Spleen (tissue), 11 donors: ENCODE measurements at regions not wholly inside any gene's neighbourhood (a gene's known extent, or its start where the extent isn't known, plus 50 kb on each side); places are given as distances from the start of the nearest gene placed in this dataset.

Experiments used
- DNase-seq: peaks from one replicate; pipeline ENCODE4 v3.0.0-alpha.2; 2020
- H3K27ac ChIP-seq, 8 donors: fragments of 200-600 bp; sonication (generic) in 7 of 8; 1 replicate in 4 of 8; 2 replicates in 4 of 8; pipeline versions ENCODE4 v1.5.0 to v1.8.0; 2016 to 2021; ENCODE audit warnings: inconsistent platforms in 4 of 8, mild to moderate bottlenecking in 4 of 8, moderate library complexity in 1 of 8
- H3K27me3 ChIP-seq, 7 donors: fragments of 200-600 bp; sonication (generic) in 6 of 7; replicated peaks in 1 of 7; 1 replicate in 4 of 7; 2 replicates in 3 of 7; pipeline versions ENCODE4 v1.5.0 to v1.8.0; 2016 to 2021; ENCODE audit warnings: inconsistent platforms in 3 of 7, mild to moderate bottlenecking in 1 of 7
- H3K36me3 ChIP-seq, 6 donors: fragments of 200-600 bp; sonication (generic) in 5 of 6; 1 replicate in 4 of 6; 2 replicates in 2 of 6; pipeline versions ENCODE4 v1.5.0 to v1.8.0; 2016 to 2021; ENCODE audit warnings: inconsistent platforms in 2 of 6
- H3K4me1 ChIP-seq, 6 donors: fragments of 200-600 bp; sonication (generic) in 5 of 6; 1 replicate in 3 of 6; 2 replicates in 3 of 6; pipeline versions ENCODE4 v1.5.0 to v1.8.0; 2016 to 2021; ENCODE audit warnings: inconsistent platforms in 3 of 6
- H3K4me3 ChIP-seq, 8 donors: fragments of 200-600 bp; sonication (generic) in 7 of 8; 1 replicate in 4 of 8; 2 replicates in 4 of 8; pipeline versions ENCODE4 v1.5.0 to v1.8.0; 2016 to 2021; ENCODE audit warnings: inconsistent platforms in 4 of 8, mild to moderate bottlenecking in 4 of 8, moderate library complexity in 2 of 8
- H3K9me3 ChIP-seq, 8 donors: fragments of 200-600 bp; sonication (generic) in 7 of 8; 1 replicate in 4 of 8; 2 replicates in 4 of 8; pipeline versions ENCODE4 v1.5.0 to v1.8.0; 2016 to 2021; ENCODE audit warnings: inconsistent platforms in 4 of 8
- CTCF ChIP-seq, 11 experiments: fragments of 200-600 bp in 7 of 11; fragments of 450-650 bp in 4 of 11; sonication (generic) in 4 of 11; IDR thresholded peaks in 8 of 11; conservative IDR thresholded peaks in 3 of 11; 1 replicate in 7 of 11; 2 replicates in 4 of 11; pipeline versions ENCODE4 v1.4.0 to v1.8.0; 2016 to 2021; ENCODE audit warnings: antibody characterized with exemption in 11 of 11, inconsistent platforms in 4 of 11, mild to moderate bottlenecking in 1 of 11
- POLR2A ChIP-seq, 3 donors: fragments of 450-650 bp; IDR thresholded peaks; one replicate each; pipeline ENCODE4 v1.5.1; 2017; ENCODE audit warnings: antibody characterized with exemption in 3 of 3, mild to moderate bottlenecking in 1 of 3
- POLR2AphosphoS5 ChIP-seq, 3 donors: sonication (generic); formaldehyde crosslinking; IDR thresholded peaks; one replicate each; pipeline ENCODE4 v1.5.1; 2017; ENCODE audit warnings: antibody characterized with exemption in 3 of 3
- WGBS, 5 donors: extraction: QIAGEN DNeasy Blood & Tissue Kit in 3 of 5; methylation state at CpG; one replicate each; pipeline versions ENCODE4 v1.1.5 to v1.1.7; 2013 to 2018; 5-methylcytosine and 5-hydroxymethylcytosine counted together
- intact Hi-C: fragments of 100-400 bp; cut with DNase I; formaldehyde crosslinking; loops from one replicate; pipeline ENCODE4 v1.15.0; 2023; ENCODE audit warnings: low total_unique reads
- donor health status: healthy with polysubstance abuse.
- donor health status: DM: no; HTN: no; CAD: no; lungs with moderate emphysema.
- donor health status: DM: no; HTN: no; CAD: no.
- donor health status: Bipolar disorder and iron deficiency.
- donor health status: healthy.
- donor health status: DM: no; HTN: no; CAD: no.
- donor health status: DM: yes; HTN: yes; CAD: no.

- TF ChIP-seq CTCF (IDR thresholded peaks at IDR 0.05 in 8 of 11, conservative IDR thresholded peaks at IDR 0.05 in 3 of 11) (no peak), POLR2A (IDR thresholded peaks at IDR 0.05) (no peak), POLR2AphosphoS5 (IDR thresholded peaks at IDR 0.05) (no peak)
- 87 to 95% (median 91%) methylated on average over 4 of the region's 4 CpGs for WGBS, 5 donors
- Histone ChIP-seq H3K4me1 (no peaks in the 10 kb centered on the region), H3K9me3 (no peaks in the 10 kb centered on the region), H3K36me3 (no peaks in the 10 kb centered on the region), H3K27me3 (no peaks in the 10 kb centered on the region), H3K4me3 (no peak overlapping the region), H3K27ac (no peak overlapping the region)
- no peak for DNase-seq
- intact Hi-C loops: no loop called here
These were observed 173.1 kb upstream of the NYAP2 start for GRCh38 chr2:225226441-225226840.

DNA sequence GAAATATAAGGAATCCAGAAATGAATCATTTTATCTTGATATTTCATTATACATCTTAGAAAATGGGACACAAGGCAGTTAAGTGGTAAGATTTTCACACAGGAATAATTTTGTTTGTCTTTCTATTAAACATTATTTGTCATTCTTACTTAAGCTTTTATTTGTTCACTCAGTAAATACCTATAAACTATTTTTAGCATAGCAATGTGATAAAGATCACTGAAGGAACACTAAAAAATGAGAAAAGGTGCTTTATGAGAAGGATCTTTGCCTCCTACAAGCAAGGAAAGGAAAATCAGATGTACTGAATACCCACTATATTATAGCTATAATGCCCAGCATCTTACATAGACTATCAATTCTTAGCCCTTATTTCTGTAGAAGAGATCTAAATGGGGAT lies 176.2 kb upstream of the NYAP2 start:
- no peak for DNase-seq
- intact Hi-C loops: no loop called here
- H3K4me1 ChIP-seq: no peaks in the 10 kb centered on the region
- H3K27me3 ChIP-seq: no peaks in the 10 kb centered on the region
- TF ChIP-seq CTCF (IDR thresholded peaks at IDR 0.05 in 8 of 11, conservative IDR thresholded peaks at IDR 0.05 in 3 of 11) (no peak), POLR2AphosphoS5 (IDR thresholded peaks at IDR 0.05) (no peak), POLR2A (IDR thresholded peaks at IDR 0.05) (no peak)
- H3K27ac ChIP-seq: no peak overlapping the region
- H3K4me3 ChIP-seq: no peak overlapping the region
- no peaks in the 10 kb centered on the region for H3K9me3 ChIP-seq
- no peaks in the 10 kb centered on the region for H3K36me3 ChIP-seq

DNA sequence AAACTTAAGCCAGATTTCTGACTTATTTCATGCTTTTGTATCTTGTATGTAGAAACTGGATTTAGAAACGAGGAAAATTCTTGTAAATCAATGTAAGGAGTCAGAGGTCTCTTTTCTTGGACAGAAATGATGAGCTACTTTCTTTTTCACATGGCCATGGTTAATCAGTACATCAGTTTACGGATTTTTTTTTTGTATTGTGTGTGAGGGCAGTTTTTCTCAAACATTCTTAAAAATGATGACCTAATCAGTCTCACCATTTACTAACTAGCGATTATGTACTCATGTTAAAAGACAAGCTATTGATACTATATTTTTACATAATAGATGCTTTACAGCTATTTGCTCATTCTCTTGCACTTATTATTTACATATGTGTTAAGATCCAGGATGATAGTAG lies 165.2 kb upstream of the DOCK10 start:
- TF ChIP-seq CTCF (IDR thresholded peaks at IDR 0.05 in 8 of 11, conservative IDR thresholded peaks at IDR 0.05 in 3 of 11) (no peak), POLR2A (IDR thresholded peaks at IDR 0.05) (no peak), POLR2AphosphoS5 (IDR thresholded peaks at IDR 0.05) (no peak)
- 66 to 83% (median 76%) methylated on average over 3 of the region's 3 CpGs for WGBS, 5 donors
- Histone ChIP-seq H3K36me3 (no peaks in the 10 kb centered on the region), H3K4me3 (no peak overlapping the region), H3K9me3 (peaks cover 0 to 6% (median 0%) of the 10 kb centered on the region in 8 donors), H3K27me3 (no peaks in the 10 kb centered on the region), H3K27ac (no peak overlapping the region), H3K4me1 (no peaks in the 10 kb centered on the region)
- intact Hi-C loops: no loop called here
- DNase-seq: no peak

DNA sequence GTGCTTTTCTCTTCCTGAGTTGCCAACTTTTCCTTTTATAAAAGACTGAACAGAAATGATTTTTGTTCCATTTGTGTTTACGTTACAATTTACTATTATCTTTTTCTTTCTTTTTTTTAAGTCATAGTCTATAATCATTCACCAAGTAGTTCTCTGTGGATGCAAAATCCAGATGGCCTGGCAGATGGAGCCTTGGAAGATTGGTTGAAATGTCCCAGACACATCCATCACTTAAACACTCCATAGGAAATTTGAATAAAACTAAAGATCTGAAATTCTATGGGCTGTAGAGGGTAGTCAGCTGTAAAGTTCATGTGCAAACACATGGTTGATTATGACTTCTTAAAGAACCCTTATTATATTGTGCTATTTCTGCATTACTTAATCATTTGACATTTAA lies 164.8 kb upstream of the DOCK10 start:
- no peak for DNase-seq
- Histone ChIP-seq H3K4me1 (no peaks in the 10 kb centered on the region), H3K27ac (no peak overlapping the region), H3K9me3 (peaks cover 0 to 6% (median 0%) of the 10 kb centered on the region in 8 donors), H3K4me3 (no peak overlapping the region), H3K36me3 (no peaks in the 10 kb centered on the region), H3K27me3 (no peaks in the 10 kb centered on the region)
- TF ChIP-seq POLR2AphosphoS5 (IDR thresholded peaks at IDR 0.05) (no peak), CTCF (IDR thresholded peaks at IDR 0.05 in 8 of 11, conservative IDR thresholded peaks at IDR 0.05 in 3 of 11) (no peak), POLR2A (IDR thresholded peaks at IDR 0.05) (no peak)
- intact Hi-C loops: no loop called here
- 65 to 78% (median 70%) methylated on average over 1 of the region's 1 CpG for WGBS, 5 donors
